Stimulated activated naive CD8-positive, alpha-beta T cell treated with anti-CD3 and anti-CD28 coated beads, Interleukin-15, Interleukin-2, amounts not matched to agents 100 ng/mL and 50 ng/mL, for 24 hours (primary cell): ENCODE measurements at regions not wholly inside any gene's neighbourhood (a gene's known extent, or its start where the extent isn't known, plus 50 kb on each side); places are given as distances from the start of the nearest gene placed in this dataset.

Source experiments
- H3K27ac Mint-ChIP-seq: one replicate; pipeline ENCODE4 v1.8.0; 2021; ENCODE audit warnings: mild to moderate bottlenecking, mixed read lengths
- H3K27me3 Mint-ChIP-seq: one replicate; pipeline ENCODE4 v1.8.0; 2021; ENCODE audit warnings: mixed read lengths
- H3K36me3 Mint-ChIP-seq: one replicate; pipeline ENCODE4 v1.8.0; 2021; ENCODE audit warnings: low read depth, mixed read lengths
- H3K4me1 Mint-ChIP-seq: one replicate; pipeline ENCODE4 v1.8.0; 2021; ENCODE audit warnings: low read depth, mixed read lengths
- H3K4me3 Mint-ChIP-seq: one replicate; pipeline ENCODE4 v1.8.0; 2021; ENCODE audit warnings: mild to moderate bottlenecking, mixed read lengths
- H3K9me3 Mint-ChIP-seq: one replicate; pipeline ENCODE4 v1.8.0; 2021; ENCODE audit warnings: mixed read lengths

GRCh38 chr11:128407962-128408361 lies 179.4 kb downstream of the ETS1 start:
- Mint-ChIP-seq H3K27me3 (no peaks in the 10 kb centered on the region), H3K4me3 (no peak overlapping the region), H3K4me1 (peaks cover 32% of the 10 kb centered on the region), H3K9me3 (no peaks in the 10 kb centered on the region), H3K27ac (no peak overlapping the region), H3K36me3 (no peaks in the 10 kb centered on the region)

GRCh38 chr11:128405714-128406662 lies 181.4 kb downstream of the ETS1 start:
- Mint-ChIP-seq H3K4me1 (peaks cover 18% of the 10 kb centered on the region), H3K36me3 (no peaks in the 10 kb centered on the region), H3K27ac (no peak overlapping the region), H3K9me3 (no peaks in the 10 kb centered on the region), H3K27me3 (no peaks in the 10 kb centered on the region), H3K4me3 (no peak overlapping the region)

GRCh38 chr11:128405112-128405511 lies 182.2 kb downstream of the ETS1 start:
- Mint-ChIP-seq H3K9me3 (no peaks in the 10 kb centered on the region), H3K27ac (no peak overlapping the region), H3K4me1 (peaks cover 15% of the 10 kb centered on the region), H3K4me3 (no peak overlapping the region), H3K27me3 (no peaks in the 10 kb centered on the region), H3K36me3 (no peaks in the 10 kb centered on the region)

- H3K9me3 Mint-ChIP-seq: no peaks in the 10 kb centered on the region
- no peak overlapping the region for H3K4me3 Mint-ChIP-seq
- H3K4me1 Mint-ChIP-seq: peaks cover 11% of the 10 kb centered on the region
- no peaks in the 10 kb centered on the region for H3K27me3 Mint-ChIP-seq
- no peaks in the 10 kb centered on the region for H3K36me3 Mint-ChIP-seq
- H3K27ac Mint-ChIP-seq: no peak overlapping the region
Observed at GRCh38 chr11:128404437-128404836, 182.9 kb downstream of the ETS1 start.

GRCh38 chr11:128400382-128401203 lies 186.8 kb downstream of the ETS1 start:
- Mint-ChIP-seq H3K27ac (no peak overlapping the region), H3K27me3 (no peaks in the 10 kb centered on the region)

GRCh38 chr11:128399251-128400121 lies 187.9 kb downstream of the ETS1 start:
- no peak overlapping the region for H3K27ac Mint-ChIP-seq
- H3K4me1 Mint-ChIP-seq: peaks cover 30% of the 10 kb centered on the region
- no peaks in the 10 kb centered on the region for H3K36me3 Mint-ChIP-seq
- no peak overlapping the region for H3K4me3 Mint-ChIP-seq
- H3K9me3 Mint-ChIP-seq: no peaks in the 10 kb centered on the region
- no peaks in the 10 kb centered on the region for H3K27me3 Mint-ChIP-seq

More at GRCh38 chr11:128400382-128401203, 186.8 kb downstream of the ETS1 start:
- Mint-ChIP-seq H3K4me3 (no peak overlapping the region), H3K9me3 (no peaks in the 10 kb centered on the region), H3K36me3 (no peaks in the 10 kb centered on the region), H3K4me1 (peaks cover 27% of the 10 kb centered on the region)

GRCh38 chr11:128398517-128399250 lies 188.7 kb downstream of the ETS1 start:
- Mint-ChIP-seq H3K27me3 (no peaks in the 10 kb centered on the region), H3K4me3 (no peak overlapping the region), H3K27ac (no peak overlapping the region), H3K9me3 (no peaks in the 10 kb centered on the region), H3K36me3 (no peaks in the 10 kb centered on the region), H3K4me1 (peaks cover 32% of the 10 kb centered on the region)

- no peak overlapping the region for H3K4me3 Mint-ChIP-seq
- H3K4me1 Mint-ChIP-seq: peaks cover 37% of the 10 kb centered on the region
- H3K9me3 Mint-ChIP-seq: no peaks in the 10 kb centered on the region
- H3K27me3 Mint-ChIP-seq: no peaks in the 10 kb centered on the region
- H3K27ac Mint-ChIP-seq: no peak overlapping the region
- no peaks in the 10 kb centered on the region for H3K36me3 Mint-ChIP-seq
Observed at GRCh38 chr11:128397362-128397761, 190.0 kb downstream of the ETS1 start.

- no peak overlapping the region for H3K27ac Mint-ChIP-seq
- H3K9me3 Mint-ChIP-seq: no peaks in the 10 kb centered on the region
- no peak overlapping the region for H3K4me3 Mint-ChIP-seq
- H3K36me3 Mint-ChIP-seq: no peaks in the 10 kb centered on the region
- H3K4me1 Mint-ChIP-seq: peaks cover 36% of the 10 kb centered on the region
- H3K27me3 Mint-ChIP-seq: no peaks in the 10 kb centered on the region
Observed at GRCh38 chr11:128394431-128395089, 192.8 kb downstream of the ETS1 start.

- no peak overlapping the region for H3K27ac Mint-ChIP-seq
- no peaks in the 10 kb centered on the region for H3K9me3 Mint-ChIP-seq
- H3K4me3 Mint-ChIP-seq: no peak overlapping the region
- H3K27me3 Mint-ChIP-seq: no peaks in the 10 kb centered on the region
- H3K4me1 Mint-ChIP-seq: peaks cover 30% of the 10 kb centered on the region
- H3K36me3 Mint-ChIP-seq: no peaks in the 10 kb centered on the region
Observed at GRCh38 chr11:128392259-128392658, 195.1 kb downstream of the ETS1 start.

- Mint-ChIP-seq H3K9me3 (no peaks in the 10 kb centered on the region), H3K4me1 (peaks cover 30% of the 10 kb centered on the region), H3K4me3 (no peak overlapping the region), H3K36me3 (no peaks in the 10 kb centered on the region), H3K27me3 (no peaks in the 10 kb centered on the region), H3K27ac (no peak overlapping the region)
Observed at GRCh38 chr11:128391811-128392210, 195.5 kb downstream of the ETS1 start.

GRCh38 chr11:128390246-128390645 lies 197.1 kb downstream of the ETS1 start:
- Mint-ChIP-seq H3K4me1 (peaks cover 36% of the 10 kb centered on the region), H3K36me3 (no peaks in the 10 kb centered on the region), H3K9me3 (no peaks in the 10 kb centered on the region), H3K4me3 (no peak overlapping the region), H3K27me3 (no peaks in the 10 kb centered on the region), H3K27ac (no peak overlapping the region)

- peaks cover 33% of the 10 kb centered on the region for H3K4me1 Mint-ChIP-seq
- no peak overlapping the region for H3K4me3 Mint-ChIP-seq
- no peak overlapping the region for H3K27ac Mint-ChIP-seq
- H3K27me3 Mint-ChIP-seq: no peaks in the 10 kb centered on the region
- H3K9me3 Mint-ChIP-seq: no peaks in the 10 kb centered on the region
- no peaks in the 10 kb centered on the region for H3K36me3 Mint-ChIP-seq
Observed at GRCh38 chr11:128389461-128389976, 197.8 kb downstream of the ETS1 start.
